ENCODE measurements at regions not wholly inside any gene's neighbourhood (a gene's known extent, or its start where the extent isn't known, plus 50 kb on each side); places are given as distances from the start of the nearest gene placed in this dataset.

- TF ChIP-seq EZH2 (IDR thresholded peaks at IDR 0.05; ENCODE audit: insufficient read depth, low read length) (no peak), CTCF (IDR thresholded peaks at IDR 0.05; ENCODE audit: insufficient read depth, low read depth, low read length) (no peak)
Observed at GRCh38 chr10:28837613-28838390, 160.5 kb downstream of the BAMBI start.
